SKM-1 treated with dmso at 0.1 percent for 144 hours (cell line): ENCODE measurements at regions not wholly inside any gene's neighbourhood (a gene's known extent, or its start where the extent isn't known, plus 50 kb on each side); places are given as distances from the start of the nearest gene placed in this dataset.

ENCODE experiments used
- DNase-seq: peaks from one replicate; lab custom pipeline; 2025; ENCODE audit not compliant: unreplicated experiment; lab: John Stamatoyannopoulos, UW

DNA sequence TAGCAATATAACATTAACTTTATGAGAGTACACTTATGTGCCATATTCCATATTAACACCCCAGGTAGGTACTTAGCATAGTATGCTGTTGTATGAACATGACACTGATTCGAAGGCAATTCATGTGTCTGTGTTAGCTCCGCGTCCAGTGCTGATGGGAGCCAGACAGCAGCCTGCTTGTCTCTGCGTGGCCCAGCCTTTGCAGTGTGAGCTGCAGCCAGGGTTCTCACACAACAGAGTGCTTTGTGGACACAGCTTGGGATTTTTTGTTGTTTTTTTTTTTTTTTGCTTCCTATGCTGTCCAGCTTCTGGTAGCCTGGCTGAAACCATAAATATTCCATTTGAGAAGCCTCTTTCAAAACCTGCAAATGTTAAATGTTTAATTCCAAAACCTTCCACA, 350.9 kb downstream of the SMOC2 start:
- no peak for DNase-seq

DNA sequence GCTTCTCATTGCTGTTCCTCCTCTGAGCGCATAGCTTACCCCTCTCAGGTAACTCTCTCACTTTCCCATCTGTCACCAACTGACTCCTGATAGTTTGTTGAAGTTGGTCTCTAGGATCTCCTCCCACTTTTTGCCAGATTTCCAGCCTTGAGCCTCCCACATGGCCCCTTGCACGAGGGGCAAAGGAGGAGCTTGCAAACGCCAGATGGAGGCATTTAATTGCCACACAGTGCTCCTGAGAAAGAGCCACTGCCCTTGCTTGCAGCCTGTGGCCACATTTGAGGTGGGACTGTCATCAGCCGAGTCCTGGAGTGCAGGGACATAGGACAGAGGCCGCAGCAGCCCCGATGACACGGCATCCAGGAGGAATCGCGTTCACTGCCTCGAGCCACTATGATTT, 348.7 kb downstream of the SMOC2 start:
- no peak for DNase-seq

DNA sequence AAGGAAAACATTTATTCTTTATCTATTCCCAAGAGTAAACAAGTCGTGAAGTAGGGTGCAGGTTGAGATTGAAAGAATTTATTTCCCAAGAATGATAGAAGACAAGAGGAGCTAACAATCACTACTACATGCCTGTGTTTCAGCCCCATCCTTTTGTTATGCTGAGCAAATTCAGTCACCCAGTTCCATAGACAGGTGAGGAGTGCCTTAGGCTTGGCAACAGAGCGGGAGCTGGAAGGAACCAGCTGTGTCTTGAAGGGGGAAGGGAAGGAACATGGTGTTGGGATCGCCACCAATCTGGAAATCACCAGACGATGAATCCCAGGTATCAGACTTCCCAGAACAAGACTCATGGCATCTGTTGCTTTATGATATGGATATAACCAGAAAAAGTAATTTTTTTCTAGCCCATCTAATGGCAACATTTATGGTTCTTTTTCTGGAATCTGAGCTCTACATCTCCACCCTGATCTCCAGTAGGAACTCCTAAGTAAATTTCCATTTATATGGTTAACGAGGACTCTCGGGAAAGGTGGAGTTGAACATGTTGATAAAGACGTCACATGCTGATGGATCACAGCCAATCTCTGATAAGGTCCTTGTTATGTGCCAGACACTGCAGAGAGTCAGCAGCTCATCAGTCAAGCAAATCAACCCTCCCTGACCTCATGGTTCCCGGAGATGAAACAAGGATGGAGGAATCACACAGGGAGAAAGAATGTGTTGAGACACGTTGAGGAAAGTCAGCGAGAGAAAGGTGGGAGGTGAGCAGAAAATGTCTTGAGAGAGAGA, 344.9 kb downstream of the SMOC2 start:
- no peak for DNase-seq

DNA sequence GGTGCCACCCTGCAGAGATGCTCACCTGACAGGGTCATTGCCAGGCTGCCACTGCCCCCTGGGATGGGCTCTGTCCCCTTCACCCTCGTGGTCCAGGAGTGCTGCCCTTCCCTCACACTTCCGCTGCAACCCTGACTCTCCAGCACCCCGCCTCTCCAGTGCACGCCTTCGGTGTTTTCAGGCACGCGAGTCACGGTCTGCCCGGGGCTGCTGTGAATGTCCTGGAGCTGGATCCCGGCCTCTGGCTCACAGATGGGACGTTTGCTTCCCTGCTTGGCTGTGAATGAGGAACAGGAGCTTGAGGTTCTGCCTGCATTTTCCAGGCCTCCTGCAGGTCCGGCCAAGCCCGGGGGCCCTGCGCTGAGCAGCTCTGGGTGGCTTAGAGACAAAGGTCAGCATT, 343.4 kb downstream of the SMOC2 start:
- no peak for DNase-seq

DNA sequence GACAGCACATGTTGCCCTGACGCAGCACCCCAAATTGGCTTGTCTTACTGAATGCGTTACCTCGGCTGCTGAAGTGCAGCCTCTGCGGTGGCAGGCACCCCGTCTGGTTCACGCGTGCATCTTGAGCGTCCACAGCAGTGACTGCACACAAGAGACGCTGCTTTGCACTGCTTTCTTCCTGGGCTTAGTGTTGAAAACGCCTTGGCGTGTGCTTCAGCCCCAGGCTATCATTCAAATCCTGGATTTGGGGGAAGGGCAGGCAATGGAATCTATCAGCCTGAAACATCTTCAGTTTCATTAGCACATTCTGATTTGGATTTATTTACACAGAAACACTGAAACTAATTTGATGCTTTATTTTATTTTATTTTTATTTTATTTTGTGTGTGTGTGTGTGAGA, 342.7 kb downstream of the SMOC2 start:
- DNase-seq, result no peak

DNA sequence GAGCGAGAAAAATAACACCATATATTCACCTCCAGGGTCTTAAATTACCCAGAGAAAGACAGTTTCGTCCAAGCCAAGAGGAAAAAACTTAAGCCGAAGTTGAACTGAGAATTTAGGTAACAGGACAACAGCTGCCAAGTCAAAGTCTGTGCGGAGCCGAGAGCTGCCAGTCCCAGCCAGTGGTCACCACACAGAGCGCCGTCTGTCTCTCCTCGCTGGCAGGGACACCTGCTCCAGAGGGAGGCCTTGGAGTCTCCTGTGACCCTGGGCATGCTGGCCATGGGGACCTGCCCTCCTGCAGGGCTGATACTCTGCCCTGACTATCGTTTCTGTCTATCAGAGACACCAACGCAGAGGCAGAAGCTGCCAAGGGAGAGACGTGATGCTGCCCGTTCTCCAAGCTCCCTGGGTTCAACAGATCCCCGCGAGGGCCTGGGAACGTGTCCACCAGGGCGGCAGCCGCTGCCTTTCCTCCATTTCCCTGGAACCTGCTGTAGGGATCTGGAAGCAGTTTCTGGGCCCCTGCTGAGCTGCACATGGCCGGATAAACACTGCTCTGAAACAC, 341.3 kb downstream of the SMOC2 start:
- no peak for DNase-seq

DNA sequence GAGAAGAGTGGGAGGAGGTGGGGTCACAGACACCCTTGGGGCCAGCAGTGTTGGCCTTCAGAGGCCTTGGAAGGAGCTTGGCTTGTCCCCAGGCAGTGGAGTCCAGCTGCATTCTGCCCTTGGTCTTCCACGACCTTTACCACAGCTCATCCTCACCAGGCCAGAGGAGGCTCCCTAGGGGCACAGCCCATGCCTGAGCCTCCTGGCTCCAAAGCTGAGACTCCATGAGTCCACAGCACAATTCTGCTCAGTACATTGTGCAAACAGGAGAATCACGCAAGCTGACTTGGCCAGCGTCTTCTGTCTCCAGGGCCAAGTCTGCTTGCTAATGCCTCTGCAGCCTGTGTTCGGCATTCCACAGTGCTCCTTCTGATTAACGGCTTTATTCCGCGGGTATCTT, 337.2 kb downstream of the SMOC2 start:
- DNase-seq, result no peak

DNA sequence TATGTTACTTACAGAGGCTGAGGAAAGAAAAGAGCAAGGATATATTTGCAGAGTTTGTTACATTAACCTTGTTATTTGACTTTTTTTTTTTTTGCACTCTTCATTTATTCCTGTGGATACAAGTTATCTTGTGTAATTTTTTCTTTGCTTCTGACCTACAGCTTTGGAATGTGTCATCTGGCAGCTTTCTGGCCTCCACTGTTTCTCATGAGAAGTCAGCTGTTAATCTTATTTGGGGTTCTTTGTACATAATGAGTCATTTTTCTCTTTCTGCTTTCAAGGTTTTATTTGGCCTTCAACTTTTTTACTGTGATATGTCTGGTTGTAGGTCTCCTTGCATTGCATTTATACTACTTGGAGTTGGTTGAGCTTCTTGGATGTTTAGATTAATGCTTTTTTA, 333.4 kb downstream of the SMOC2 start:
- DNase-seq, result no peak

DNA sequence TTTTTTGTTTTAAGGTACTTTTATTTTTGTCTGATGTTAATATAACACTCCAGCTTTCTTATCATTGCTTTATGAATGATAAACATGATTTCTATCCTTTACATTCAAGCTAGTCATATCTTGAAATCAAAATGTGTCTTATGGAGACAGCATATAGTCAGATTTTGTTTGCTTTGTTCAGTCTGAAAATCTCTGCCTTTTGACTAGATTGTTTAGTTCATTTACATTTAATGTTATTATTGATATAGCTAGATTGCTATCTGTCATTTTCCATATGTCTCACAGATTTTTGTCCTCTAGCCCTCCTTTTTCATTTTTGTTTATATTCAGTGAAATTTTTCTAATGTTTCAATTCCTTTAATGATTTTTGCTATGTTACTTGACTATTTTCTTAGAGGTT, 332.8 kb downstream of the SMOC2 start:
- no peak for DNase-seq

DNA sequence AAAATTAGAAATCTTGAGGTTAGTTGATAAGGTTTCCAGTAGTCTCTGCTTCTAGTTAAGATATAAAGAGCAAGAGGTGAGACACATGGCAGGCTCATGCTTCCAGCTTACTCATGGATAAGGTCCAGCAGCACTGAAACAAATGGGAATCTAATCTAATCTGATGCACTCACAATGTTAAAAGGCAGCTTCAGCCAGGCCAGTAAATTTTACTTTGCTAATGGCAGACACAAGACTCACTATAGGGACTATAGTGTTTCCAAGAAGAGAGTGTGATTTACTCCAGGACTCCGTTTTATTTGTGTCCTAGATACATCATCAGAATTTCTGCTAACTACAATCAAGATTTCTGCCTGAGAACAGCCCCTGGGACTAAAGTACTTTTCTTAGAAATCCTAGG, 324.8 kb downstream of the SMOC2 start:
- no peak for DNase-seq

DNA sequence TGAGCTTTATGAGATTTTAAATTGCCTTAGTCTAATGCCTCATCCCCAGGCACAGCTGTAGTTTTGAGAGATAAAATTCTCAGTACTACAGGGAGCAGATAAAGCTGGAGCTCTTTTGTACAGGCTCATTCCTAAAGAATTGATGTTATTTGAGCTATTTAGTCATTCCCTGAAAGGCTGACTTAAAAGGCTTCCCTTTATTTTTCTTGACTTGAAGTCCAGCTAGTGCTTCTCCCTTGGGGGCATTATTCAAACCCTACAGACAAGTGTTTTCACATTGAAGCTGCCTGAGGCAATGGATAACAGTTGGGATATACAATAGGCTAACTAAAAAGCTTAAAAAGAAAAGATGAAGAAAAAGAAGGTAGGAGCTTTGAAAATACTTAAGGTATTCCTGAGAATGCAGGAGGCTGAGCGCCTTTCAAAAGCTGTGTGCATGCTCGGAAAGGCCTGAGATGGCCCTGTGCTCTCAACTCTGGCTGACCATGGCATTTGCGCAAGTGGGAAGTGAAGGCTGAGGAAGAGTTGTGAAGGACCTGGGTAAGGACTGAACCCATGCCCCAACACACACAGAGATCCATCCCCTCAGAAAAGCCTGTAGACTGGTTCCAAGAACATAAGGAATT, 315.1 kb downstream of the SMOC2 start:
- no peak for DNase-seq

DNA sequence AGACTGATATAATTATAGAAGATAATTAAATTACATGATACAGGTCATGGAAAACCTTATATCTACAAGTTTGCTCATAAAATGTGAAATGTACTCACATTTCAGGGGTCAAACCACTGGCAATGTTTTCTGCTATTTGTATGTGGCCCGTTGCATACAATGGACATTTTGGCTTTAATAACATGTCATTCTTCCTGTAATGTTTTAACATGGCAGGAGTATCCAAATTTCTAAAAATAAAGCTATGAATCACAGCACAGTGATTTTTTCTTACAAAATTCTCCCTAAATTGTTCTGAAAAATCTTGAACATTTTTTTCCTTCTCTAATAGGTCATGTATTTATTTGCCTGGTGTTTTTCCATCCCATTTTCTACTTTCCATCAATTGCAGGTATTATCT, 305.7 kb downstream of the SMOC2 start:
- DNase-seq, result no peak

DNA sequence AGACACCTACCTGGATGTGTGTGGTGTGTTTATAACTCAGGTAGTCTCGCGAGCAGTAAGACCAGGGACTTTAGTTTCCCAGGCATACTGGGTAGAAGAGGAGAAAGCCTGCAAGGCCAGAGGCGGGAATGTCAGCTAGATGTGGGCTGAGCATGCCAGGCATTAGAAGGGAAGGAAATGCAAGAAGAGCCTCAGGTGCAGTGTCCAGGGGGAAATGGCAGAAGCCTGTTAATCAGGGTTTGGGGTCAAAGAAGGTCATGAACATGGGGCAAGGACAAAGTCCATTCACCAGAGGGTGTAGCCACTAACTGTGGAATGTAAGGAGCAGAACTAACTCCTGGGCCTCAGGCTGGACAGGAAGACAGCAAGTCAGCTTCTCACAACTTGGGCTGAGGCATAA, 305.0 kb downstream of the SMOC2 start:
- DNase-seq, result no peak

DNA sequence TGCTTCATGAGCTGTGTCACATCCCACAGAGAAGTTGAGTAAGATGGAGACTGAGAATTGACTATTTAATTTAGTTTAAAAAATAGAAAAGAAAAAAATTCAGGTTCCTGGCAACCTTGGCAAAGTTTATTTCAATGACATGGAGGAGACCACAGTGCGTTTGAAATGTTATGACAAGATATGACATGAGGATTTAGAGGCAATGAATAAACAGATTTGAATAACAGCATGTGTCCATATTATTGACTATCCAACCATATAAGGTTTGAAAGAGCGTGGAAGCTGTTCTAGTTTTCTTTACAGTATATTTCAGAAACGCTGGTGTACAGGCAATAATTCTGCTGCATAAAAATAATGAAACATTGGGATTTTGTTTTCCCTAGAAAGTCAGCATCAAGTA, 303.9 kb downstream of the SMOC2 start:
- no peak for DNase-seq

DNA sequence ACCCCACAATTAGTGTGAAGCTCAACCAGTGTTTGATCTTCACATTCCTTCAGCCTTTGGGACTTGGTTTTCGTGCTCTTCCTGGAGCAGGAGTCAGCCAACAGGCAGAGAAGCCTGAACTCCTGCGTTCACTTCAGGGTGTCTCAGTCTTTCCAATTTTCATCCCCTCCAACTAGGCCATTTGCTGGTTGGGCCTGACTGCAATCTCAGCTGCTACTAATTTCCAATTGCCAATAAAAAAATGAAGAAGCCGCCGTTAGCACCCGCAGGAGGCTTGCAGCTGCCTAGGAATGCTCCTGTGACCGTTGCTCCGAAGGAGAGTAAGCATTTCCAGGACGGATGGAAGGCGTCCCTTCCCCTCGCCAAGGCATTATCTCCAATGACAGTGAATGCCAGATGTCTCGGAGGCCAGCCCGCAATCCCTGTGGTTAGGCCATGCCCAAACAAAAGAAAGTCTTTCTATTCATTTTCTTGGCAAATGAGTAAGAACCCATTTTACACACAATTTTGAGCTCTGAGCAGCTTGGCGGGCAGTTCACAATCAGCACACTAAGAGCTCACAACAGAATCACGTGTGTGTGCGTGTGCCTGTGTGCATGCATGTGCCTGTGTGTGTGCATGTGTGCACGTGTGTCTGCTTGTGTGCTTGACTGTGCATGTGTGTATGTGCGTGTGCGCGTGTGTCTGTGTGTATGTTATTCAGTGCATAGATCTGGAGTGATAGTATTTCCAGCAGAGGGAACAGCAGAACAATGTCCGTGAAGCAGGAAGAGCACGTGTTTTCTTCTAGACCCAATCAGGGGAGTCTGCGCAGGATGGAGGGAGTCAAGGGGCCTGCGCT, 301.2 kb downstream of the SMOC2 start:
- DNase-seq, result no peak

DNA sequence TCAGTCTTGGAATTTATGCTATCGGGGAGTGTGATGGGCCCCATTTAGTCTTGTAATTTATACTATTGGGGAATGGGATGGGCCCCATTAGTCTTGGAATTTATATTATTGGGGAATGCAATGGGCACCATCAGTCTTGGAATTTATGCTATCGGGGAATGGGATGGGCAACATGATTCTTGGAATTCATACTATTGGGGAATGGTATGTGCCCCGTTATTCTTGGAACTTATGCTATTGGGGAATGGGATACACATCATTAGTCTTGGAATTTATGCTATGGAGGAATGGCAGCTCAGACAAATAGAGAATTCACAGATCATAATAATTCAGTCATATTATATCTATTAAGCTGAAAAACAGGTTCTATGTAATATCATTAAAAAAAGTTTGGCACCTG, 300.3 kb downstream of the SMOC2 start:
- no peak for DNase-seq

DNA sequence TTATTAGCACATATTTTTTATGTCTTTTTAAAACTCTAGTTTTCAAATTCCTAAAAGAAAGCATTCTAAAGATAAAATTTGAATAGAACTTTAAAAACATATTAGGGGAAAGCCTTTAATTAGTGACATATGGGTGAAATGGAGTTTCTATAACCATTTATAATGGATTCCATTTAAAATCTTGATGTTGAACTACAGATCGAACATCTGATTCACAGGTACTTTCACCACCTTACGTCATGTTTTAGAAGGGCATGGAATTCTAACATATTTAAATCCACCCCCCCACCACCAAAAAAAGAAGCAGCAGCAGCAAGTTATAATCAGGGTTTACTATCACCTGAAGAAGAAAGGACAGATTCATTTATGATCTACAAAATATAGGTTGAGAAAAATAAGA, 298.4 kb downstream of the SMOC2 start:
- no peak for DNase-seq

DNA sequence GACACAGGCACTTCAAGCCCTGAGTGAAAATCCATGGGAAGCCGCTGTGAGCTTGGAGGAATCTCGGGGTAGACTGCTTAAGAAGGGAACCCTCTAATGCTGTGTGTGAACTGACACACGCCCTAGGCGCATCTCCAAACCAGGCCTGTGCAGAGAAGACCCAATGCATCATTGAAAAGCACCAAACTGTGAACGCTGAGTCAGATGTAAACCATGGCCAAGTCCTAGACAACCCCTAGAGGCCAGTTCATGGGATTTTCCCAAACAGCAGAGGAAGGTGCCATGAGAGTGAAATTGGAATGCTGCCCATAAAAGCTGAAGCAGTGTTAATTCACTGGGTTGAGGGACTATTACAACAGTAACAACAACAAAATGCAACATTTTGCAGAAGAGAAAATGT, 296.5 kb downstream of the SMOC2 start:
- no peak for DNase-seq

DNA sequence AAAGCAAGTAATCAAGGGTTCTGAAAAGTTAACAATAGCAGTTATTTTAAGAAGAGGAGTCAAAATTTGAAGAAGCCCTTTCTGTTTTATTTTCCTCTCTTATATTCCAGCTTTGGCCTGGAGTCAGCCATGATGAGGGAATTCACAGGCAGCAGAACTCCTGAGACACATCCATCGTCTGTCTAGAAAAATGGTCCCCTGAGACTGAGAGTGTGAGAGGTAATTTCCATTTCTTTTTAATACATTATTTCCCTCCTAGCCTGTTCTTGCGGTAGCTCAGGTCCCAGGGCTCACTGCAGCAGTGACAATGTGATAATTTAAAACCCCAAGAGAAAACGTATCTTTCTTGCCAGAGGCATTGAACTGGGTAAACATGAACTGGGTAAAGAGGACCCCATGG, 296.0 kb downstream of the SMOC2 start:
- no peak for DNase-seq

DNA sequence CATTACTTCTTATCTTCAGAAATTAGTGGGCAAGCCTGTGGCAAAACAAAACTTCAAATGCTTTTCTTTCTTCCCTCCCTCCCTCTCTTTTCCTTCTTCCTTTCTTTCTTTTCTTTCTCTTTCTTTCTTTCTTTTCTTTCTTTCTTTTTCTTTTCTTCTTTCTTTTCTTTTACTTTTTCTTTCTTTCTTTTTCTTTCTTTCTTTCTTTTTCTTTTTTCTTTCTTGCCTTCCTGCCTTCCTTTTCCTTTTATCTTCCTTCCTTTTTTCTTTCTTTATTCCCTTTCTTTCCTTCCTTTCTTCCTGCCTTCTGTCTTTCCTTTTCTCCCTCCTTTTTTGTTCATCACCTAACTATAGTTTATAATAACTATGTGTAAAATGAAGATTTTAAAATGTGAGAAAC, 295.1 kb downstream of the SMOC2 start:
- DNase-seq, result no peak

DNA sequence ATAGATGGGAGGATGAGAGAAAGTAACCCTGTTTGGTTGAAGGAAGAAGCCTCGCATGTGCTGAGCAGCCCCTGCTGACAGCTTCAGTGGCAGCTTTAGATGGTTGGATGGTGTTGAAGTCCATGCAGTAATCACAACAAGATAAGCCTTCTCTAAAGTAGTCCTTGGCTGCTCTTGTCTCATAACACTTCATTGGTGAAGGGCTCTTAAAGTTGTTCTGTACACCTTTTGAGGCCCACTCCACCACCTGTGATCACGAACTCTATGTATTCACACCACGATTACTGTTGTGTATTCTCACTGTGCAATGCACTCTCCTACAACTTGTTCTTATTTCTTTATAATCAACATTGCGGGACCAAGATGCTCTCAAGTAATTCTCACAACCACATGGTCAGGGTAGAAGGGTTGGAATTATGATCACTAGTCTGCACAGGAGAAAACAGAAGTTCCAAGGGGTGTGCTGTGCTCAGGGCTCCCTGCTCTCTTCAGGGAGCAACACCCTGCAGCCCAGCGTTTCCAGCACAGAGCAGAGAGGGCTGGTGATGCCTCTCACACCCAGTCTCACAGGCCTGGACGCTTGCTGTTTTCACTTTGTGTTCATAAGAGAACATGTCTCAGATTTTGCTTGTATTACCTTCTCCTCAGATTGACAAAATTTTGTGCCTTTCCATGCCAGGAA, 294.4 kb downstream of the SMOC2 start:
- DNase-seq, result no peak
